Stimulated activated CD4-positive, alpha-beta T cell treated with anti-CD3 and anti-CD28 coated beads, TNF-alpha, amount 100 ng/mL, for 4 hours (primary cell): ENCODE measurements at regions not wholly inside any gene's neighbourhood (a gene's known extent, or its start where the extent isn't known, plus 50 kb on each side); places are given as distances from the start of the nearest gene placed in this dataset.

Experiments
- DNase-seq, 3 experiments: peaks; one replicate each; pipeline ENCODE4 v3.0.0-alpha.2; 2020; ENCODE audit warnings: low read depth in 3 of 3

DNA sequence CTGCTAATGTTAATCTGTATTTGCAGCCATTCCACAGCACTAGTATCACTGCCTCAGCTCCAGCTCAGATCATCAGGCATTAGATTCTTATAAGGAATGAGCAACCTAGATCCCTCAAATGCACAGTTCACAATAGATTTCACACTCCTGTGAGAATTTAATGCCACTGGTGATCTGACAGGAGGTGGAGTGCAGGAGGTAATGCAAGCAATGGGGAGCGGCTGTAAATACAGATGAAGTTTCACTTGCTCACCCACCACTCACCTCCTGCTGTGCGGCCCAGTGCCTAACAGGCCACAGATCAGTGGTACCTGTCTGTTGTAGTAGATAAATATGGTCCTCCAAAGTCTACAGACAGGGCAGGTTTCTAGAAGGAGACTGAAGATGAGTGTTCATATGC lies 97.7 kb upstream of the TMEFF2 start:
- no peak for DNase-seq

GRCh38 chr2:192288295-192288694 lies 93.6 kb upstream of the TMEFF2 start:
- no peak for DNase-seq

GRCh38 chr2:192286093-192286701 lies 91.5 kb upstream of the TMEFF2 start:
- no peak for DNase-seq

DNA sequence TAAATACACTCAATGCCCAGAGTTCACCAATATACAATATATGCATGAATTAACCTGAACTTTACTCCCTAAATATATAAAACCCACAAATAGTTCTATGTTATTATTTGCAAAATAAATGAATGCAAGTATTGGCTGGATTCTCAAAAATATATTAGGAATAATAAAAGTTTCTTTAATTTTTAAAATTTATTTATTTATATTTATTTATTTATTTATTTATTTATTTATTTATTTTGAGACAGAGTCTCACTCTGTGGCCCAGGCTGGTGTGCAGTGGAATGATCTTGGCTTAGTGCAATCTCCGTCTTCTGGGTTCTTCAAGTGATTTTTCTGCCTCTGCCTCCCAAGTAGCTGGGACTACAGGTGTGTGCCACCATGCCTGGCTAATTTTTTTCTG lies 88.7 kb upstream of the TMEFF2 start:
- no peak for DNase-seq

- no peak for DNase-seq
These were observed 84.0 kb upstream of the TMEFF2 start for GRCh38 chr2:192278701-192279100.

DNA sequence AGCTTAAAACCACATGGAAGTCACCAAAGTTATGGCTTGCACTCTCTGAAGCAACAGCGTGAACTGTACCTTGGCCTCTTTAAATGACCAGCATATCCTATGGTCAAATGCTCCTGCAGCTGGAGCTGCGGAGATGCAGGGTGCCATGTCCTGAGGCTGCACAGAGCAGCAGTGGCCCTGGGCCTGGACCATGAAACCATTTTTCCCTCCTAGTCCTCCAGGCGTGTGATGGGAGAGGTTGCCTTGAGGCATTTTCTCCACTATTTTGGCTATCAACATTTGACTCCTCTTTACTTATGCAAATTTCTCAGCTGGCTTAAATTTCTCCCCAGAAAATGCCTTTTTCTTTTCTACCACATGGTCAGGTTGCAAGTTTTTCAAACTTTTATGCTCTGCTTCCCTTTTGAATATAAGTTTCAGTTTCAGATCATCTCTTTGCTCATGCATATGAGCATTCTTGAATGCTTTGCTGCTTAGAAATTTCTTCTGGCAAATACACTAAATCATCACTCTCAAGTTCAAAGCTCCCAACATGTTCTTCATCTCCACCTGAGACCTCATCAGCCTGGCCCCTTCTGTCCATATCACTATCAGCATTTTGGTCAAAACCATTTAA lies 82.9 kb upstream of the TMEFF2 start:
- no peak for DNase-seq

DNA sequence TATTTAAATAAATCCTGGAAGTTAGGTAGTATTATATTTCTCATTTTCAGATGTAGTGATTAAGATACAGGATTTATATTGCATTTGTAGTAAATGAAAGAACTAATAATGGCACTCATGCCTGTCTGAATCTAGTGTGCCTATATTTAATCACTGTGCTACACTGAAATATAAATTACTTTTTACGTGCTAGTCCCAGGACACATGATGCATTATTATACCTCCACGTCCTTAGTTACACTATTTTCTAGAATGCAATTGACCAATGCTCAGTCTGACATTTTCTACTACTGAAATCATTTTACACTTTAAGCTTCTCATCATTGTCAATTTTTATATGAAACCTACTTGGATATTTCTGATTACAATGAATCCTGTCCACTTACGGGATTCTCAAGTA lies 80.9 kb upstream of the TMEFF2 start:
- DNase-seq, result no peak

DNA sequence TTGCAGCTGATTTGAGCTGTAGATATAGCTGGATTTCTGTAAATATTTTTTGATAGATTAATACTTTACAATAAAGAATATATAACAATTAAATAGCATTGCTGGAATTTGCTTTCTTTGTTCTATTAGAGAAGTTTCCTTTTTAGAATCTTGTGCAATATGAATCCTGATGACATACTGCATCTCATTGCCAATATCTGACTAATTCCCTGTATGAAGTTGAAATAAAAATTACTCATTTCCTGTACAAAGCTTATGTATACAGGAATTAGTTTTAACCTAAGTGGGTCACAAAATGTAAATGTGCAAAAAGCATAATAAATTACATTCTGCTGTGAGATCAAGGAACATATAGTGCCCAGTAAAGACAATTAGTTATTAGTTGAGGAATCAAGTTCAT lies 72.8 kb upstream of the TMEFF2 start:
- DNase-seq, result no peak

DNA sequence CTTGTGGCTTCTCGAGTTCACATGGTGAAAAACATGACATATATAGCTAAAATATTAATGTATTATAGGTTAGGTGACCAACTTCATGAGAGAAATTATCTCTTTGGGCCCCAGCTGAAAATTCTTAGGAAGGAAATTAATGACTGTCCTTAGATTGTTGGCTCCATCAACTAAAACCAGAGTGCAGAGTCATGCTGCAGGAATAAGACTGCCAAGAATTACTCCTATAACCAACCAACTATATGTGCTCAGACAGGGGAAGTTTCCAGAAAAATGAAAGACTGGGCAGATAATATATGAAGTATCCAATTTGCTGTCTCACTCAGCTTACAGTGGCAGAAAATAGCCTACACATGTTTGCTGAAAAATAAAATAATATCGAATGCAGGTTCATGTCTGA lies 71.0 kb upstream of the TMEFF2 start:
- DNase-seq, result no peak

DNA sequence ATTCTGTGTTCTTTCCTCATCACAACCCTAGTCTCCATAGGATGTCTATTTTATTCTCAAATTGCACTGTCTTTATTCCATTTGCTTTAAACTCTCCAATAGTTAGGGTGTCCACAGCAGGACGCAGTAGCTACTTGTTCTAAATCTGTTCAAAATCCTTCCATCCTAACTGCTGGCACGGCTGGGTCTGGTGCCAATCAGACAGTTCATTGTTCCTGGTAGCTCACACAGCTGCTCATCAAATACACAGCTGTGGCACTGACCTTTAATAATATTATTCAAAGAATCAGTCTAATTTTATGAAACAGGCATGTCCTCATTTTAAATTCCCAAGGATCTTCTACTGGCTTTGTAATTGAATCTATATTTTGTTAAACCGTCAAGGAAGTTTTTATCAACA lies 59.7 kb upstream of the TMEFF2 start:
- no peak for DNase-seq

DNA sequence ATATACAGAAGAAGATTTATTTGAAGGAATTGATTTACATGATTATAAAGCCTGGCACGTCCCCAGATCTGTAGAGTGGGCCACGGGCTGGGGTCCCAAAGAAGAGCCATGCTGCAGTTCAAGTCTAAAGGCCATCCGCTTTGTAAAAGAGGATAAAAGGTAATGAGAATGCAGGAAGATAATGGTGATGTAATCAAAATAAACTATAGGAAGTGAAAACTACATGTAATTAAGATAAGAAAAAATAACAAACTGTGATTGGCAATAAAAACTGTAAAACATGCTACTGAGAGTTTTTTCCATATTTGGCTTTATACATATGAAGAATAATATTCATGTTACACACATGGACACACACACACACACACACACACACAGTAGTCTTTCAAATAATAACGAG lies 59.0 kb upstream of the TMEFF2 start:
- no peak for DNase-seq

DNA sequence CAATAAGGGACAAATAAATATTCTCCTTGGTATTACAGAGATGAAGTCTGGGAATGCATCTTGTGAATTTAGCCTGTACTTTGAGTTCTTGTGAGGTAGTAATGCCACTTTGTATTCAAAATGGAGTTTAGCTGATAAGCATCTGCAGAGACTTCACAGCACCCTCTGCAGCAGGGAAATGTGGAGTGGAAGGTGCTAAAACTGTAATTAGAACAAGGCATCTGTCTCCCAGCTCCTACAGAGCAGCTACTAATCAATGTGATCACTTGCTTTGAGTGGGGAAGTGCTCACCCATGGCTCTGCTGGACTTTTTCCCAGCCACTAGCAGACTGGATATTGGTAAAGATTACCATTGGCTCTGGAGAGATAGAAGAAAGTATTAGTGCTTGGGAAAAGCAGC lies 56.2 kb upstream of the TMEFF2 start:
- DNase-seq, result no peak

DNA sequence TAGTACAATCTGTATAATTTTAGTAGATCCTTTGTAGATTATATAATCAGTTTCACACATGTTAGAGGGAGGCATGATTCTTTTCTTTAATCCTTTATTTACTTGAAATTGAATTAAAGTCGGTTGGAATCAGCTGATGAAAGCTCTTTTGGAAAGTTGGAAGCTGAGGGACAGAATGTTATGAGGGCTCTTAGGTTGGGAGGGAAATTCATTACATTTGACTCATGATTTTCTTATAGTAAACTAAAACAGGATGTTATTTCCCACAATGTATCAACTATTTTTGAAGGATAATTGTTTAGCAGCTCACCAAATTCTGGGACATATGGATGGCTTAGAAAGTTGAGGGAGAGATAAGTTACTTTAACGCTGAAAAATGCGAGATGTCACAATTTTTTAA lies 52.7 kb upstream of the TMEFF2 start:
- no peak for DNase-seq

- no peak for DNase-seq
These were observed 51.6 kb upstream of the TMEFF2 start for GRCh38 chr2:192246297-192246696.

GRCh38 chr2:192245329-192245728 lies 50.6 kb upstream of the TMEFF2 start:
- DNase-seq, result no peak
